NCI-H1092 (cell line): ENCODE measurements at regions not wholly inside any gene's neighbourhood (a gene's known extent, or its start where the extent isn't known, plus 50 kb on each side); places are given as distances from the start of the nearest gene placed in this dataset.
"Not testable (repeated sequence)": the region's sequence is repeated elsewhere in the genome, so short reads cannot be mapped to it uniquely, and the experiment has no call there.

ENCODE experiments used
- DNase-seq: peaks from one replicate; lab custom pipeline; 2025; lab: John Stamatoyannopoulos, UW

DNA sequence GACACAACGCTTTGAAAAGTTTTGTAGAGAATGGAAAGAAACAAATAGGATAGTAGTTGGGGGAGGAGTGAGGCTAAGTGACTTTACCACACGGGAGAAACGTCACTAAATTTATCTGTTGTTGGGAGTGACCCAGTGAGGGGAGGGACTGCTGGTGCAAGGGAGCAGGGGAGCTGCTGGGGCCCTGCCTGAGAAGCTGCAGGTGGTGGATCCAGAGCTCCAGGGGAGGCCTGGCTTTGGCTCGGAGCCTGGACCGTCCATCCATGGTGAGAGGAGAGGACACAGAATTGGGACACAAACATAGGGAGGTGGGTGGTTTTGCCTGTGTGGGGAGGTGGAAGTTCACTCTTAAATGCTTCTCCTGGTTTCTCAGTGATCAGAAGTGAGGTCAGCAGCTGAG lies 107.6 kb downstream of the GOSR1 start:
- no peak for DNase-seq

DNA sequence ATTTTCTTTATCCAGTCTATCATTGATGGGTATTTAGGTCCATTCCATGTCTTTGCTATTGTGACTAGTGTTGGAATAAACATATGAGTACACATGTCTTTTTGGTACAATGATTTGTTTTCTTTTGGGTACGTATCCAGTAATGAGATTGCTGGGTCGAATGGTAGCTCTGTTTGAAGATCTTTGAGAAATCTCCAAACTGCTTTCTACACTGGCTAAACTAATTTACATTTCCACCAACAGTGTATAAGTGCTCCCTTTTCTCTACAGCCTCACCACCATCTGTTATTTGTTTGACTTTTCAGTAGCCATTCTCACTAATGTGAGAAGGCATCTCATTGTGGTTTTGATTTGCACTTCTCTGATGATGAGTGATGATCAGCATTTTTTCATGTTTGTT lies 103.7 kb downstream of the GOSR1 start:
- no peak for DNase-seq

DNA sequence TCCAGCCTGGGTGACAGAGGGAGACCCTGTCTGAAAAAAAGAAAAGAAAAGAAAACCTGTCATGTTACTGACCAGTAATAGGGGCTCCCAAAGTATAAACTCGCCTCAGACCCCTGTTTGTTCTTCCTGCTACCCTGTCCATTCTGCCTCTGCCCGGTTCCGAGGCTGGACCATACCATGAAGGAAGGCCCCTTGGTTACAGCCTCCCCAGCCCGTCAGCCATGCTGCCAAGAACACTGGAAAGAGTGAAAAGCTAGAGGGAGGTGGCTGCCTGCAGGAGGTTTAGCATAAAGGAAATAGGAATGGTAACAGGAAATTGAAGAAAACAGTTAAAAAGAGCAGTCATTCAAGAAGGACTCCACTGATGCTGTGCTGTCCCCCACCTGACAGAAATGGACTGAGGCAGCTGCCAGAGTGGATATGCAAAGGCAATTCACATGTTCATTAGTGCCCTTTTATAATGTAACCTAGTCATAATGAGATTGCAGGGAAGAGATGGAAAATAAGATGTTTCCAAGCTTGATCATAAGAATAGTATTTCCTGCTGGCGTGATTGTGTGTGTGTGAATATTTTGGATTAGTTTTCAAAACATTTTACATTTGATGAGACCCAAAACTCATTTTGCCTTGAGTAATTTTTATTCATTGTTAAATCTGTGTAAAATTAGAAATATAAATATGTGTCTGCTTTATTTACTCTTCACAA lies 102.6 kb downstream of the GOSR1 start:
- DNase-seq = no peak

DNA sequence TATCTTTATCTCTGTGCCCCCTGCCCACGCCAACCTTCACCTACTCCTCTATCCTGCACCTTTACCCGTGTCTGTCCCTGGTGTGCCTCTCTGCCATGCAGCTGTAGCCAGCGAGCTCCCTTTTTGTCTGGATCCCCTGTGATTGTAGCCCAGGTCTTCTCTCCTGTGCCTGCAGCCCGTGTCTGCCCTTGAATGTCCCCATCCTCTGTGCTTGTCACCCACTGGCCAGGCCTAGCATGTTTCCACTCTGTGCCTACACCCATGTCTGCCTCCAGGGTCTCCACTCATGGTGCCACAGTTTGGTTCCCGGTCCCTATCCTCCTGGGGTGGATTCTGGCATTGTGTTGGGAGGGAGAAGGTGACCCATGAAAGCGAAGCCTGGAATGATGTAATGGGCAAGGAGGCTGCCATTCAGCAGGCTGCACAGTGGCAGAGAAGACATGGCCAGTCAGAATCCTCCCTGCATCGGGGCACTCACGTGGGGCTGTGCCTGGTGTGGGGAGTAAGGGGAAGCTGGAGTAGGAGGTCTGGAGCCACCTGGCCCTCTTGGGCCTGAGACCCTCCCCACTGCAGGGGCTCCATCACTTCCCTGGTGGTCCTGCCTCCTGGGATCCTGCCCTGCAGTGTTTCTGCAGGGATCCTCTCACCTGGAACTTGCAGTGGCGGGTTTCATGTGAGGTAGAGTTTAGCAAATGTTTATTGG lies 101.0 kb downstream of the GOSR1 start:
- DNase-seq = not testable (repeated sequence)
